HCT116 (cell line): ENCODE measurements at regions not wholly inside any gene's neighbourhood (a gene's known extent, or its start where the extent isn't known, plus 50 kb on each side); places are given as distances from the start of the nearest gene placed in this dataset.

ENCODE experiments used
- ATAC-seq: fragments of 200-7000 bp; cut with Tn5 transposase; 2 replicates; pipeline ENCODE4 v1.9.1; 2020; ENCODE audit warnings: mild to moderate bottlenecking, moderate library complexity
- BruUV-seq: library from RNA; stranded (reverse); fragments of 400-500 nt; replicated peaks from 2 replicates; lab custom pipeline; 2021; lab: Mats Ljungman, UMichigan
- CTCF ChIA-PET: fragments of 300-600 bp; sonication (Branson Sonifier 250); formaldehyde crosslinking; loops from one replicate; lab custom pipeline; 2021; ENCODE audit warnings: antibody characterized with exemption; lab: Charles Lee
- POLR2A ChIA-PET: fragments of 300-600, 350-600 bp; sonication (Branson Sonifier 250); formaldehyde crosslinking; loops from one replicate; lab custom pipeline; 2021; ENCODE audit warnings: antibody characterized with exemption; lab: Charles Lee
- RAD21 ChIA-PET, 2 experiments: fragments of 300-600 bp; sonication (Branson Sonifier 250); formaldehyde crosslinking; loops; one replicate each; lab custom pipeline; 2023; ENCODE audit warnings: low total read pairs in 2 of 2; ENCODE audit not compliant: uncharacterized antibody in 2 of 2, unreplicated experiment in 2 of 2, low non-redundant PET in 1 of 2; lab: Charles Lee
- DNase-seq: peaks from one replicate; pipeline ENCODE4 v3.0.0-alpha.2; 2010; ENCODE audit warnings: low read depth, low spot score
- H2AFZ ChIP-seq: fragments of 200-600 bp; shearing (Covaris generic), sonication (generic); 2 replicates; pipeline ENCODE4 v1.6.1; 2017; ENCODE audit warnings: low read depth, mixed run types, mixed read lengths, antibody characterized with exemption, low read length; ENCODE audit not compliant: poor library complexity, severe bottlenecking
- H3K27ac ChIP-seq: 2 replicates; pipeline ENCODE4 v1.5.1; 2012; ENCODE audit warnings: low read depth, low read length
- H3K27me3 ChIP-seq: fragments of 200-600 bp; sonication (generic); 2 replicates; pipeline ENCODE4 v1.6.1; 2016; ENCODE audit warnings: mixed run types, low read length, mixed read lengths; ENCODE audit not compliant: insufficient read depth
- H3K36me3 ChIP-seq, 2 experiments: fragments of 200-500 bp in 1 of 2; fragments of 200-600 bp in 1 of 2; sonication (Bioruptor generic) in 1 of 2; sonication (generic) in 1 of 2; 2 replicates each; pipeline versions ENCODE4 v1.5.1 to v1.6.1; 2014 to 2016; ENCODE audit warnings: low read length in 2 of 2, inconsistent platforms in 1 of 2, mixed read lengths in 1 of 2, mixed run types in 1 of 2; ENCODE audit not compliant: insufficient read depth in 2 of 2, control insufficient read depth in 1 of 2
- H3K4me1 ChIP-seq, 2 experiments: fragments of 200-600 bp in 1 of 2; sonication (generic) in 1 of 2; 2 replicates each; pipeline versions ENCODE4 v1.5.1 to v1.6.1; 2012 to 2017; ENCODE audit warnings: low read length in 2 of 2, inconsistent platforms in 1 of 2, mild to moderate bottlenecking in 1 of 2, mixed read lengths in 1 of 2, mixed run types in 1 of 2, moderate library complexity in 1 of 2; ENCODE audit not compliant: insufficient read depth in 2 of 2, control insufficient read depth in 1 of 2
- H3K4me2 ChIP-seq: fragments of 200-600 bp; sonication (generic); 2 replicates; pipeline ENCODE4 v1.6.1; 2017; ENCODE audit warnings: mixed run types, low read length, mixed read lengths
- H3K4me3 ChIP-seq, 2 experiments: fragments of 200-600 bp in 1 of 2; sonication (generic) in 1 of 2; replicated peaks in 1 of 2; 2 replicates each; pipeline ENCODE4 v1.5.1; 2011 to 2016; ENCODE audit warnings: low read length in 2 of 2, control low read depth in 1 of 2, low read depth in 1 of 2, mild to moderate bottlenecking in 1 of 2, mixed read lengths in 1 of 2, mixed run types in 1 of 2
- H3K79me2 ChIP-seq: fragments of 200-600 bp; sonication (generic); 2 replicates; pipeline ENCODE4 v1.6.1; 2017; ENCODE audit warnings: mild to moderate bottlenecking, mixed run types, low read length, moderate library complexity, mixed read lengths; ENCODE audit not compliant: insufficient read depth
- H3K9ac ChIP-seq: fragments of 200-600 bp; sonication (generic); 2 replicates; pipeline ENCODE4 v1.6.1; 2016; ENCODE audit warnings: low read length, mixed read lengths
- H3K9me2 ChIP-seq: fragments of 200-600 bp; sonication (generic), shearing (Covaris generic); 2 replicates; pipeline ENCODE4 v1.6.1; 2017; ENCODE audit warnings: mixed run types, mild to moderate bottlenecking, moderate library complexity; ENCODE audit not compliant: insufficient read depth
- H3K9me3 ChIP-seq, 2 experiments: fragments of 200-500 bp in 1 of 2; fragments of 200-600 bp in 1 of 2; sonication (Bioruptor generic) in 1 of 2; sonication (generic) in 1 of 2; 2 replicates each; pipeline ENCODE4 v1.6.1; 2014 to 2017; ENCODE audit warnings: low read length in 2 of 2, mixed read lengths in 2 of 2, inconsistent platforms in 1 of 2, low read depth in 1 of 2, mild to moderate bottlenecking in 1 of 2, mixed run types in 1 of 2, moderate library complexity in 1 of 2; ENCODE audit not compliant: control insufficient read depth in 1 of 2, insufficient read depth in 1 of 2
- H4K20me1 ChIP-seq: fragments of 200-600 bp; sonication (generic), shearing (Covaris generic); 2 replicates; pipeline ENCODE4 v1.6.1; 2017; ENCODE audit warnings: mixed run types, mild to moderate bottlenecking, moderate library complexity; ENCODE audit not compliant: insufficient read depth
- CBX3 ChIP-seq: IDR thresholded peaks from 2 replicates; pipeline ENCODE4 v1.6.1; 2012; ENCODE audit warnings: low read depth
- CTCF ChIP-seq, 3 experiments: fragments of 200-600 bp in 1 of 3; sonication (generic) in 1 of 3; IDR thresholded peaks in 2 of 3; conservative IDR thresholded peaks in 1 of 3; 2 replicates each; pipeline ENCODE4 v1.5.1; 2012 to 2017; ENCODE audit warnings: low read depth in 2 of 3, low read length in 2 of 3, antibody characterized with exemption in 1 of 3, borderline replicate concordance in 1 of 3, control low read depth in 1 of 3, mild to moderate bottlenecking in 1 of 3, mixed read lengths in 1 of 3, mixed run types in 1 of 3, moderate library complexity in 1 of 3; ENCODE audit not compliant: insufficient read depth in 1 of 3
- EGR1 ChIP-seq: IDR thresholded peaks from 2 replicates; pipeline ENCODE4 v1.6.1; 2012; ENCODE audit warnings: low read depth
- ELF1 ChIP-seq: IDR thresholded peaks from 2 replicates; pipeline ENCODE4 v1.6.1; 2012; ENCODE audit warnings: low read depth, borderline replicate concordance
- EZH2 ChIP-seq: fragments of 200-600 bp; sonication (generic); IDR thresholded peaks from 2 replicates; pipeline ENCODE4 v1.6.1; 2017; ENCODE audit warnings: antibody characterized with exemption, mixed run types
- EZH2phosphoT487 ChIP-seq: fragments of 200-600 bp; IDR thresholded peaks from 2 replicates; pipeline ENCODE4 v1.6.1; 2018; ENCODE audit warnings: antibody characterized with exemption, borderline replicate concordance
- FOSL1 ChIP-seq: IDR thresholded peaks from 2 replicates; pipeline ENCODE4 v1.6.1; 2012; ENCODE audit warnings: low read depth
- JUND ChIP-seq: IDR thresholded peaks from 2 replicates; pipeline ENCODE4 v1.6.1; 2012
- POLR2AphosphoS5 ChIP-seq: IDR thresholded peaks from 2 replicates; pipeline ENCODE4 v1.6.1; 2011; ENCODE audit warnings: mild to moderate bottlenecking, low read depth, low read length, moderate library complexity
- SIN3A ChIP-seq: IDR thresholded peaks from 2 replicates; pipeline ENCODE4 v1.6.1; 2012; ENCODE audit warnings: low read depth
- SRF ChIP-seq: IDR thresholded peaks from 2 replicates; pipeline ENCODE4 v1.6.1; 2012; ENCODE audit warnings: low read depth
- TCF7L2 ChIP-seq: IDR thresholded peaks from 2 replicates; pipeline ENCODE4 v1.7.0; 2011; ENCODE audit warnings: borderline replicate concordance, inconsistent platforms; ENCODE audit not compliant: insufficient read depth, insufficient read length; ENCODE audit errors: extremely low read depth
- ZBTB33 ChIP-seq: IDR thresholded peaks from 2 replicates; pipeline ENCODE4 v1.6.1; 2011; ENCODE audit warnings: mild to moderate bottlenecking, low read length, moderate library complexity; ENCODE audit not compliant: insufficient replicate concordance; ENCODE audit errors: extremely low read depth
- ZFX ChIP-seq: fragments of 450-650 bp; IDR thresholded peaks from 2 replicates; pipeline ENCODE4 v1.6.1; 2017
- ZNF274 ChIP-seq: fragments of 200-500 bp; sonication (Bioruptor generic); IDR thresholded peaks from 2 replicates; pipeline ENCODE4 v1.6.1; 2014; ENCODE audit warnings: mild to moderate bottlenecking, low read depth, low read length, inconsistent platforms
- intact Hi-C: fragments of 100-400 bp; cut with micrococcal nuclease; formaldehyde crosslinking; loops from 2 replicates; pipeline ENCODE4 v1.10.0; 2022
- TF ChIP-seq, protein P1 (sequence below): IDR thresholded peaks from 2 replicates; pipeline ENCODE4 v1.6.1; 2012
- TF ChIP-seq, protein P2 (sequence below): IDR thresholded peaks from 2 replicates; pipeline ENCODE4 v1.6.1; 2012; ENCODE audit warnings: low read depth

- Histone ChIP-seq H4K20me1 (no peaks in the 10 kb centered on the region), H3K9me3 (peaks cover 6 to 23% of the 10 kb centered on the region in 2 experiments; a peak in 2 of 4 replicates), H3K79me2 (no peaks in the 10 kb centered on the region), H3K9ac (no peak overlapping the region), H3K4me3 (no peak overlapping the region), H3K4me1 (no peaks in the 10 kb centered on the region), H3K27ac (no peak overlapping the region), H3K4me2 (no peak overlapping the region), H2AFZ (no peak overlapping the region)
- no peak for DNase-seq
- RAD21 ChIA-PET = no interaction called here
- intact Hi-C loops = no loop called here
- CTCF ChIA-PET = no interaction called here
- POLR2A ChIA-PET = no interaction called here
- TF ChIP-seq CTCF (IDR thresholded peaks at IDR 0.05 in 2 of 3, conservative IDR thresholded peaks at IDR 0.05 in 1 of 3; ENCODE audit: borderline replicate concordance in 1 of 3, insufficient read depth in 1 of 3, low read depth in 2 of 3, low read length in 2 of 3) (no peak), ZBTB33 (no peak), CBX3 (no peak), TCF7L2 (no peak), ZFX (no peak), EZH2phosphoT487 (no peak), EZH2 (no peak), SRF (no peak), SIN3A (no peak), FOSL1 (no peak), POLR2AphosphoS5 (no peak), JUND (no peak), ELF1 (no peak), EGR1 (no peak), ZNF274 (no peak)
- TF ChIP-seq, protein P1, sequence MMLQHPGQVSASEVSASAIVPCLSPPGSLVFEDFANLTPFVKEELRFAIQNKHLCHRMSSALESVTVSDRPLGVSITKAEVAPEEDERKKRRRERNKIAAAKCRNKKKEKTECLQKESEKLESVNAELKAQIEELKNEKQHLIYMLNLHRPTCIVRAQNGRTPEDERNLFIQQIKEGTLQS = no peak
- TF ChIP-seq, protein P2, sequence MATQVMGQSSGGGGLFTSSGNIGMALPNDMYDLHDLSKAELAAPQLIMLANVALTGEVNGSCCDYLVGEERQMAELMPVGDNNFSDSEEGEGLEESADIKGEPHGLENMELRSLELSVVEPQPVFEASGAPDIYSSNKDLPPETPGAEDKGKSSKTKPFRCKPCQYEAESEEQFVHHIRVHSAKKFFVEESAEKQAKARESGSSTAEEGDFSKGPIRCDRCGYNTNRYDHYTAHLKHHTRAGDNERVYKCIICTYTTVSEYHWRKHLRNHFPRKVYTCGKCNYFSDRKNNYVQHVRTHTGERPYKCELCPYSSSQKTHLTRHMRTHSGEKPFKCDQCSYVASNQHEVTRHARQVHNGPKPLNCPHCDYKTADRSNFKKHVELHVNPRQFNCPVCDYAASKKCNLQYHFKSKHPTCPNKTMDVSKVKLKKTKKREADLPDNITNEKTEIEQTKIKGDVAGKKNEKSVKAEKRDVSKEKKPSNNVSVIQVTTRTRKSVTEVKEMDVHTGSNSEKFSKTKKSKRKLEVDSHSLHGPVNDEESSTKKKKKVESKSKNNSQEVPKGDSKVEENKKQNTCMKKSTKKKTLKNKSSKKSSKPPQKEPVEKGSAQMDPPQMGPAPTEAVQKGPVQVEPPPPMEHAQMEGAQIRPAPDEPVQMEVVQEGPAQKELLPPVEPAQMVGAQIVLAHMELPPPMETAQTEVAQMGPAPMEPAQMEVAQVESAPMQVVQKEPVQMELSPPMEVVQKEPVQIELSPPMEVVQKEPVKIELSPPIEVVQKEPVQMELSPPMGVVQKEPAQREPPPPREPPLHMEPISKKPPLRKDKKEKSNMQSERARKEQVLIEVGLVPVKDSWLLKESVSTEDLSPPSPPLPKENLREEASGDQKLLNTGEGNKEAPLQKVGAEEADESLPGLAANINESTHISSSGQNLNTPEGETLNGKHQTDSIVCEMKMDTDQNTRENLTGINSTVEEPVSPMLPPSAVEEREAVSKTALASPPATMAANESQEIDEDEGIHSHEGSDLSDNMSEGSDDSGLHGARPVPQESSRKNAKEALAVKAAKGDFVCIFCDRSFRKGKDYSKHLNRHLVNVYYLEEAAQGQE = no peak
- TF ChIP-seq, all 23 proteins: peak for 0
- Histone ChIP-seq H3K36me3 (no peaks in the 10 kb centered on the region), H3K9me2 (no peaks in the 10 kb centered on the region), H3K27me3 (no peaks in the 10 kb centered on the region)
- ATAC-seq = no peak
- no TSS peak for BruUV-seq
Observed at GRCh38 chr4:63578383-63578782, 830.9 kb downstream of the TECRL start.
